ENCODE measurements at regions not wholly inside any gene's neighbourhood (a gene's known extent, or its start where the extent isn't known, plus 50 kb on each side); places are given as distances from the start of the nearest gene placed in this dataset.

DNA sequence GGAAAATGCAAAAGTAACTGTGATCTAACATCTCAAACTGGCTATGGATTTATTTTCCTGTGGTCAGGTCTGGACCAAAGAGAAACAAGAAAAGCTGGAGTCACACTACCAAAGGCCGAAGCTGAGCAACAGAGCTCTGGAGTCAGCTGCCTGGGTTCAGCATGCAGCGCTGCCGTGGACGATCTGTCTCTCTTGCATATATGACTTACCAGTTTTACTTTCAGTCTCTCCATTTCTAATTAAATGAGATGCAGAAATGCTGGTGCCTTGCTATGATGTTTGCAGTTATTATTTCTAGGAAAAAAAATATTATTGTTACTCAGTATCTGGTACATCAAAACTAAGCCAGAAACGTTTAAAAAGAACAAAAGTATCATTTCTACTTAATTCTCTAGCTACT, 813.2 kb downstream of the RNF144A start:
- TF ChIP-seq ZNF121 (tag by site-specific recombination; IDR thresholded peaks at IDR 0.05) (no peak), YY1 (tag by site-specific recombination; IDR thresholded peaks at IDR 0.05) (no peak), ZNF133 (tag by site-specific recombination; IDR thresholded peaks at IDR 0.05) (no peak)
